ENCODE measurements at regions not wholly inside any gene's neighbourhood (a gene's known extent, or its start where the extent isn't known, plus 50 kb on each side); places are given as distances from the start of the nearest gene placed in this dataset.

DNA sequence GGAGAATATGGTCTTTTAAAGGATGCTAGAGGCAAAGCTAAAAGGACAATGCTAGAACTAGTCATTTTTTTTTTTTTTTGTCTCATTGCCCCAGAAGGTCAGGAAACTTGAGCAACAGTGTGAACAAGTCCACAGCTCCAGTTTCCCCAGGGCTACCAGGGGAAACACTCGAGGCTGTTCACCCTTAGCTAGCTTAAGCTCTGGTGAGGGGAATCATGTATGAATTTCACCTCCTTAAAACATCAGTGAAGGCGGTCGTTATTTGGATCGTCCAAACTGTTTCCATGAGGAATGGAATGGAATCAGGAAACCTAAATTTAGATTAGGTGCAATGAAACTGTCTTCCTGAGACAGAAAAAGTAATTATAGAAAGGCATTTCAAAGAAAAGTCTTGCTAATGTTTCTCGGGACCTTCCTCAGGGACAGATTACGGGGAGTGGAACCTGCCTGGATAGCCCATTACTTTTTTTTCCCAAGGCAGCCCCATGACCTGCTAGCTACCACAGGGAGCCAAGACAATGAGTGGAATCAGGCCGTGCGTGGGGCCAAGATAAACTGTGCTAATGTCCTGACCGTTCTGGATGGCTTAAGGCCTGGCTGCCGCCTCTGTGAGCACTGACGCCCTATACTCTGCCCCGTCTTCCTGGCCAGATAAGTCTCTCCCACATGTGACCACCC is 164.8 kb upstream of the SGK1 start:
- H3K27ac Mint-ChIP-seq = no peak overlapping the region
- ChIA-PET CTCF (no interaction called here), POLR2A (no interaction called here)
- Histone ChIP-seq H3K4me3 (ENCODE audit: low read length) (no peak overlapping the region), H3K4me1 (ENCODE audit: insufficient read depth, low read length) (no peaks in the 10 kb centered on the region), H3K27ac (ENCODE audit: low read depth, low read length) (no peak overlapping the region), H3K36me3 (ENCODE audit: insufficient read depth, low read length) (no peaks in the 10 kb centered on the region), H3K27me3 (ENCODE audit: insufficient read depth, low read length, poor library complexity, severe bottlenecking) (no peaks in the 10 kb centered on the region), H3K9me3 (ENCODE audit: low read length) (no peaks in the 10 kb centered on the region)
- H3K9me3 Mint-ChIP-seq = no peaks in the 10 kb centered on the region
- H3K36me3 Mint-ChIP-seq = peaks cover 0 to 9% (median 0%) of the 10 kb centered on the region in 3 donors
- no peaks in the 10 kb centered on the region for H3K27me3 Mint-ChIP-seq
- H3K4me3 Mint-ChIP-seq = no peak overlapping the region
- H3K4me1 Mint-ChIP-seq = no peaks in the 10 kb centered on the region
- DNase-seq = no peak

DNA sequence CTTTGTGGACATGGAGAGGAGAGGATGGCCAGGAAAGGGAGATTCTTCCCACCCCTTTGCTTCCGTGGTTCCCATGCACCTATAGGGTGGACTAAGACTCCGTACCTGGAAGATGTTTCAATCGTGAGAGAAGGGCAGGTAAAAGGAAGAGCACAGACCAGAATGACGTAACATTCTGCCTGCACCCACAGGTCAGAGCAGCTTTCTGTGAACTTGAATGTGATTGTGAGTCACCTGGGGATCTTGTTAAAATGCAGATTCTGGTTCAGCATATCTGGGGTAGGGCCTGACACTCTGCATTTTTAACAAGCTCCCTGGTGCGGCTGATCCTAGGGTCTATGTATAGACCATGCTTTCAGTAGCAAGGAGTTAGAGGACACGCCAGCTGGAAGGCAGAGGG is 164.1 kb upstream of the SGK1 start:
- Histone ChIP-seq H3K4me3 (ENCODE audit: low read length) (no peak overlapping the region), H3K27me3 (ENCODE audit: insufficient read depth, low read length, poor library complexity, severe bottlenecking) (no peaks in the 10 kb centered on the region), H3K27ac (ENCODE audit: low read depth, low read length) (no peak overlapping the region), H3K9me3 (ENCODE audit: low read length) (no peaks in the 10 kb centered on the region), H3K4me1 (ENCODE audit: insufficient read depth, low read length) (no peaks in the 10 kb centered on the region), H3K36me3 (ENCODE audit: insufficient read depth, low read length) (no peaks in the 10 kb centered on the region)
- no peaks in the 10 kb centered on the region for H3K27me3 Mint-ChIP-seq
- H3K9me3 Mint-ChIP-seq = no peaks in the 10 kb centered on the region
- no peak overlapping the region for H3K27ac Mint-ChIP-seq
- no peak for DNase-seq
- POLR2A ChIA-PET = no interaction called here
- no peaks in the 10 kb centered on the region for H3K4me1 Mint-ChIP-seq
- H3K36me3 Mint-ChIP-seq = peaks cover 0 to 8% (median 0%) of the 10 kb centered on the region in 3 donors
- no peak overlapping the region for H3K4me3 Mint-ChIP-seq
- CTCF ChIA-PET = no interaction called here

DNA sequence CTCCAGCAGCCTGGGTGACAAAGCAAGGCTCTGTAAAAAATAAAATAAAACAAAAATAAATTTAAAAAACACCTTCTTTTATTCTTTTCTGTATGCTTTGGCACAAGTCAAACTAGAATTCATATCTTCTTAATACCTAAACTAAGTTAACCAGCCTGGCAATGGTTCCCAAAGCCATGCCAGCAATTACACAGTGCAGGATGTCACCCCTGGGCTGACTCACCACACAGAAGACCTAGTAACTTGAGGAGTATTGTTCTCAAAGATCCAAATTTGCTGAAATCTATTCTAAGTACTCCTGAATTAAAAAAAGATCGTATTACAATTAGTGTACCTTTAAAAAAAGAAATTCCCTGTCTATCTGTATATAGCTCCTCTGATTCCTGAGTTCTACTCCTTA is 162.7 kb upstream of the SGK1 start:
- Mint-ChIP-seq H3K36me3 (peaks cover 0 to 5% (median 0%) of the 10 kb centered on the region in 3 donors), H3K4me1 (no peaks in the 10 kb centered on the region), H3K9me3 (no peaks in the 10 kb centered on the region), H3K4me3 (no peak overlapping the region), H3K27ac (no peak overlapping the region), H3K27me3 (no peaks in the 10 kb centered on the region)
- Histone ChIP-seq H3K4me1 (ENCODE audit: insufficient read depth, low read length) (no peaks in the 10 kb centered on the region), H3K4me3 (ENCODE audit: low read length) (no peak overlapping the region), H3K36me3 (ENCODE audit: insufficient read depth, low read length) (no peaks in the 10 kb centered on the region), H3K9me3 (ENCODE audit: low read length) (no peaks in the 10 kb centered on the region), H3K27ac (ENCODE audit: low read depth, low read length) (no peak overlapping the region), H3K27me3 (ENCODE audit: insufficient read depth, low read length, poor library complexity, severe bottlenecking) (no peaks in the 10 kb centered on the region)
- ChIA-PET CTCF (no interaction called here), POLR2A (no interaction called here)
- DNase-seq = no peak

DNA sequence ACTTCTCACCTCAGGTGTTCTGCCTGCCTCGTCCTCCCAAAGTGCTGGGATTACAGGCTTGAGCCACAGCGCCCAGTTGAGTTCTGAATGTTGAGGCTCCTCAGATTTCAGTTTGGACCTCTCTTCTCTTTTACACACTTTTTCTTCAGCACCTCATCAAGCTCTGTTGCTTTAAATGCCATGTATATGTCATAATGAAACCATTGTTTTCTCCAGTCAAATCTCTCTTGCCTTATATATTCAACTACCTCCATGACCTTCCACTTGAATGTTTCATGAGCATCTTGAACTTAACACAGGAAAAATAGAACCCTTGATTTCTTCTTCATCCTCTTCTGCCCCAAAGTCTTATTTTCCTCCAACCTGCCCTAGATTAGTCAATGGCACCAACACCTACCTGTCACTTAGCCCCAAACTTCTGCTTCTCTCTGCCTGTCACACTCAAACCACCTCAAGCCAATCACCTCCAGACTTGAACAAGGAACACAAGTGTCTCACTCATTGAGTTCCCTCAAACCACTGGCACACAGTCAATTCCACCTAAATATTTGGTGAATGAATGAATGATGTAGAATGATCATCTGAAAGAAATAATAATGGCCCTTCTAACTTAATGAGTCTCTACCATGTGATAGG is 161.0 kb upstream of the SGK1 start:
- ChIA-PET POLR2A (no interaction called here), CTCF (interaction anchor here (0.7 kb wide), 1 partner anchor 135 kb away, joined by 3 read pairs; no protein-coding TSS in a partner anchor)
- no peaks in the 10 kb centered on the region for H3K9me3 Mint-ChIP-seq

DNA sequence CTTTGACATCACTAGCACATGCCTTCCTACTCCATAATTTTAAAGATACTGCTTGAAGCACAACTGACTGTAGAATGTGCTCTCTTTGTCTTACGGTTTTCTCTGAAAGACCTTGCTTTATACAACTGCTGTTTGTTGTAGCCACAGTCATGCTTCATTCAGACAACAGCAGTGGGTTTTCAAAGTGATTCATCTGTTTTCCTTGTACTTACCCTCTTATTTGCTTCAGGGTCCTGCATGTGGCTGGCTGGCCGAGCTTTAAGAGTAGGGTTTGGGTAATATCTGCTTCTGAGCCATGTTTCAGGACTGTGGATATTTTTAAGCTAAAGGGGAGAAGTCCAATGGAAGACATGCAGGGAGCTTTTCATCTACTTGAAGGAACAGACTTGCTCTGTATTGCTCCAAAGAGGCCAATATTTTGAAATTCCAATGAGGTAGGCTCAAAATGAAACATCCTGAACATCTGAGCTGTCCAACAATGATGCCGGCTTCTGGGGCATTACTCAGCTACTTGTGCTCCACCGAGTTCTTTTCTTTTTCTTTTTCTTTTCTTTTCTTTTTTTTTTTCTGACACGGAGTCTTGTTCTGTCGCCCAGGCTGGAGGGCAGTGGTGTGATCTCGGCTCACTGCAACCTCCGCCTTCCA is 160.2 kb upstream of the SGK1 start:
- Mint-ChIP-seq H3K4me1 (no peaks in the 10 kb centered on the region), H3K4me3 (no peak overlapping the region), H3K27me3 (no peaks in the 10 kb centered on the region), H3K9me3 (no peaks in the 10 kb centered on the region), H3K27ac (no peak overlapping the region), H3K36me3 (peaks cover 0 to 5% (median 0%) of the 10 kb centered on the region in 3 donors)
- no peak overlapping the region for H3K4me3 ChIP-seq (ENCODE audit: low read length)
- no peaks in the 10 kb centered on the region for H3K4me1 ChIP-seq (ENCODE audit: insufficient read depth, low read length)
- ChIA-PET POLR2A (no interaction called here), CTCF (no interaction called here)
- H3K27ac ChIP-seq (ENCODE audit: low read depth, low read length) = no peak overlapping the region
- no peaks in the 10 kb centered on the region for H3K36me3 ChIP-seq (ENCODE audit: insufficient read depth, low read length)
- H3K9me3 ChIP-seq (ENCODE audit: low read length) = no peaks in the 10 kb centered on the region
- no peak for DNase-seq
- H3K27me3 ChIP-seq (ENCODE audit: insufficient read depth, low read length, poor library complexity, severe bottlenecking) = no peaks in the 10 kb centered on the region

More for the DNA sequence above, 161.0 kb upstream of the SGK1 start:
- Mint-ChIP-seq H3K27ac (no peak overlapping the region), H3K4me3 (no peak overlapping the region), H3K4me1 (no peaks in the 10 kb centered on the region), H3K36me3 (peaks cover 0 to 5% (median 0%) of the 10 kb centered on the region in 3 donors), H3K27me3 (no peaks in the 10 kb centered on the region)
- H3K27ac ChIP-seq (ENCODE audit: low read depth, low read length) = no peak overlapping the region
- H3K36me3 ChIP-seq (ENCODE audit: insufficient read depth, low read length) = no peaks in the 10 kb centered on the region
- no peaks in the 10 kb centered on the region for H3K4me1 ChIP-seq (ENCODE audit: insufficient read depth, low read length)
- no peak overlapping the region for H3K4me3 ChIP-seq (ENCODE audit: low read length)
- no peaks in the 10 kb centered on the region for H3K27me3 ChIP-seq (ENCODE audit: insufficient read depth, low read length, poor library complexity, severe bottlenecking)
- no peak for DNase-seq
- H3K9me3 ChIP-seq (ENCODE audit: low read length) = no peaks in the 10 kb centered on the region

DNA sequence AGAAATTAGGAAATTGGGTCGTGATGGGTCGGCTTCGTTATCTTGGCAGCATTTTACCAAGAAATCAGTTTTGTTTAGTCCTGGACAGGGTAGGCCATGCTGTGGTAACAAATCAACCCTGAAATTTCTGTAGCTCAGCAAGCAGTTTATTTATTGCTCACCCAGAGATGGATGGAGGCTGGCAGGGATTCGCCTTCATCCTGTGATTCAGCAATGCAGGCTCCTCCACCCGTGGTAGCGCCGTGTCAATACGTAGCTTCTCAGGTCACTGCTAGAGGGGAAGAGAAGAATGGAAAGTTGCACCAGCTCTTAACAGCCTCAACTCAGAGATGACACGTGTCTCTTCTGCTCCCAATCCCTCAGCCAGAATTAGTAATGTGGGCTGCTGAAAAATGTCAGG is 157.0 kb upstream of the SGK1 start:
- CTCF ChIA-PET = no interaction called here

DNA sequence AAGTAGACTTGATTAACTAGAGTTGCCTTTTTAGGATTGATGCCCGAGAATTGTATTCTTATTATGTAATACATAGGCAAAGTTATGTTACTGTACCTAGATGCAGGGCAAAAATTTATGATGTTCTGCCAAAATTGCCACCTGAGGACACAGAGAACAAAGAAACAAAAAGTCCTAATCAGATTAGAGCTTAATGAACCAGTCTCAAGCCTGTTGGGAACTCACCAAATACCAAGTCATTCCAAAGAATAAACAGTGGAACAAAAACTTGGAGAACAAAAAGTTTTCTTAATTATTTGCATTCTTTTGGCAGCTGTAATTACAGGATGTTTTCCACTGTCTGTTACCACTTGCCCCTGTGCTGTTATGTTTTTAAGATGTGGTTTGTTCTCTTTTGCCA is 154.7 kb upstream of the SGK1 start:
- Histone ChIP-seq H3K27ac (ENCODE audit: low read depth, low read length) (no peak overlapping the region), H3K4me1 (ENCODE audit: insufficient read depth, low read length) (no peaks in the 10 kb centered on the region), H3K27me3 (ENCODE audit: insufficient read depth, low read length, poor library complexity, severe bottlenecking) (no peaks in the 10 kb centered on the region), H3K9me3 (ENCODE audit: low read length) (no peaks in the 10 kb centered on the region), H3K36me3 (ENCODE audit: insufficient read depth, low read length) (no peaks in the 10 kb centered on the region), H3K4me3 (ENCODE audit: low read length) (no peak overlapping the region)
- Mint-ChIP-seq H3K9me3 (no peaks in the 10 kb centered on the region), H3K36me3 (peaks cover 0 to 3% (median 0%) of the 10 kb centered on the region in 3 donors), H3K4me1 (no peaks in the 10 kb centered on the region), H3K27ac (no peak overlapping the region), H3K27me3 (peaks cover 0 to 2% of the 10 kb centered on the region in 2 donors), H3K4me3 (no peak overlapping the region)
- POLR2A ChIA-PET = no interaction called here
- CTCF ChIA-PET = no interaction called here
- no peak for DNase-seq

More for the DNA sequence above, 157.0 kb upstream of the SGK1 start:
- no peak for DNase-seq
- H3K27me3 ChIP-seq (ENCODE audit: insufficient read depth, low read length, poor library complexity, severe bottlenecking) = no peaks in the 10 kb centered on the region
- peaks cover 0 to 8% (median 0%) of the 10 kb centered on the region in 3 donors for H3K36me3 Mint-ChIP-seq
- H3K9me3 ChIP-seq (ENCODE audit: low read length) = no peaks in the 10 kb centered on the region
- H3K9me3 Mint-ChIP-seq = no peaks in the 10 kb centered on the region
- no peaks in the 10 kb centered on the region for H3K4me1 ChIP-seq (ENCODE audit: insufficient read depth, low read length)
- H3K4me1 Mint-ChIP-seq = no peaks in the 10 kb centered on the region
- H3K36me3 ChIP-seq (ENCODE audit: insufficient read depth, low read length) = no peaks in the 10 kb centered on the region
- no peak overlapping the region for H3K27ac ChIP-seq (ENCODE audit: low read depth, low read length)
- POLR2A ChIA-PET = no interaction called here
- H3K27ac Mint-ChIP-seq = no peak overlapping the region
- no peak overlapping the region for H3K4me3 ChIP-seq (ENCODE audit: low read length)
- H3K4me3 Mint-ChIP-seq = no peak overlapping the region
- H3K27me3 Mint-ChIP-seq = peaks cover 0 to 2% of the 10 kb centered on the region in 2 donors

DNA sequence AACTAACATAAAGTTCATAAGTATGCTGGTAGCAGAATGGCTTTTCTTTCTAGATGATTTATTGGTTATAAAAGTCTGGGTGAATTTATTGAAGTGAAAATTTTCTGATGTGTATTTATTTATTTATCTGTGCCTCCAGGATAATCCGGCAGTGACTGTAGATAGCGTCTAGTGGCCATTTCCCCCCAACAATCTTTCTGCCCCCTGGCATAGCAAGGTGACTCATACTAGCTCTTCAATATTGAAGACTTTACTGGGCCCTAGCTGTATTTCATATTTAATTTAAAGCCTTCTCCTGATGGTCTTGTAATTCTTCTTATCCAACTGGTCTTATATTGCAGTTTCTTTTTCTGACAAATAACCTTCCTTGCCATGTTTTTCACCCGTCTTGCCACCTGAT is 154.1 kb upstream of the SGK1 start:
- Histone ChIP-seq H3K4me3 (ENCODE audit: low read length) (no peak overlapping the region), H3K36me3 (ENCODE audit: insufficient read depth, low read length) (no peaks in the 10 kb centered on the region), H3K27me3 (ENCODE audit: insufficient read depth, low read length, poor library complexity, severe bottlenecking) (no peaks in the 10 kb centered on the region), H3K4me1 (ENCODE audit: insufficient read depth, low read length) (no peaks in the 10 kb centered on the region), H3K27ac (ENCODE audit: low read depth, low read length) (no peak overlapping the region), H3K9me3 (ENCODE audit: low read length) (no peaks in the 10 kb centered on the region)
- no peaks in the 10 kb centered on the region for H3K4me1 Mint-ChIP-seq
- H3K36me3 Mint-ChIP-seq = peaks cover 0 to 3% (median 0%) of the 10 kb centered on the region in 3 donors
- ChIA-PET POLR2A (no interaction called here), CTCF (no interaction called here)
- no peak overlapping the region for H3K4me3 Mint-ChIP-seq
- H3K27ac Mint-ChIP-seq = no peak overlapping the region
- no peaks in the 10 kb centered on the region for H3K9me3 Mint-ChIP-seq
- DNase-seq = no peak
- peaks cover 0 to 2% of the 10 kb centered on the region in 2 donors for H3K27me3 Mint-ChIP-seq
